ENCODE measurements at regions not wholly inside any gene's neighbourhood (a gene's known extent, or its start where the extent isn't known, plus 50 kb on each side); places are given as distances from the start of the nearest gene placed in this dataset.

DNA sequence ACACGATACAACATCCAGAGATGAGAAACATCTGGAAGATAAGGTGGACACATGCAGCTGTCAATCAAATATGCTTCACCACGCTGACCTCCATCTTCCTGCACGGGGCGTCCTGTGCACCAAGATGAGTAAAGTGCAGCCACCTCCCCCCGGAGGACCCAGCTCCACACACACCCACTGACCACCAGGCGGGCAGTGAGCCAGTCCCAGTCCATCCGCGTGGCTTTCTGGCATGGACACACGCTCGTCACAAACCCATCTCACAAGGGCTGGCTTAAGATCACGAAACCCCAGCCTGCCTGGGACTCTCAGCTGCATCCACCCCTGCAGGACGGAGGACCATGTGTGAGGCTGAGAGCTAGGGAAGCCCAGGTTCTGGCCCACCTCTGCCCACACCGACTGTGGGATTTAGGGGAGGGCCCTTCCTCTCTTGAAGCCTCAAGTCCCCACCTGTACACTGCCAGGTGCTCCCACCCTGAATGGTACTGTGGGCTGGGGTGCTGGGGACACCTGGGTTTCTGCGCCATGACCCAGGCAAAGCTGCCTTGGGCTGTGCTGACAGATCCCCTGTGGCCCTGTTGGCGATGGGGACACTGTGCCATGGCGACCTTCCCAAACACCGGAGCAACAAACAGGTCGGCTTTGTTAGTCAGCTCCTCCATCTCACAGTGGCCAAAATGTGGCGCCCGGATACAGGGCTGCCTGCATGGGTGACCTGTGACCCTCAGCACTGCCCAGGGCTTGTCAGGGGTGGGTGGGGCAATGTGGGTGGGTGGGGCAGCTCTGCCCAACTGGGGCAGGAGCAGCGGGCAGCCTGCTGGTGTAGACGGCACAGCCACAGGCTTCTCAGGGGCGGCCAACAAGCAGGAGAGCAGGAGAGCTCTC lies 629.0 kb downstream of the TBC1D22A start:
- Histone ChIP-seq H3K9me3 (ENCODE audit: low read length) (no peaks in the 10 kb centered on the region), H3K27ac (ENCODE audit: extremely low read length, insufficient read depth, low read length) (no peak overlapping the region), H3K9ac (ENCODE audit: insufficient read depth, low read depth, low read length) (no peak overlapping the region), H3K4me3 (replicated peaks in 1 of 3; ENCODE audit: insufficient read depth in 1 of 3, low read depth in 2 of 3, low read length in 3 of 3) (no peak overlapping the region), H3K27me3 (ENCODE audit: control insufficient read depth in 1 of 2, insufficient read depth in 2 of 2, low read length in 2 of 2) (peaks cover 6 to 57% of the 10 kb centered on the region in 2 experiments; a peak in 4 of 5 replicates), H2AFZ (ENCODE audit: low read length) (no peak overlapping the region), H4K20me1 (ENCODE audit: insufficient read depth, low read length) (no peaks in the 10 kb centered on the region), H3K4me2 (ENCODE audit: low read depth, low read length) (no peak overlapping the region), H3K4me1 (ENCODE audit: insufficient read depth, low read length) (no peaks in the 10 kb centered on the region), H3K36me3 (replicated peaks in 1 of 2; ENCODE audit: control insufficient read depth in 1 of 2, insufficient read depth in 2 of 2, low read length in 2 of 2) (no peaks in the 10 kb centered on the region), H3K79me2 (ENCODE audit: insufficient read depth, low read length) (no peaks in the 10 kb centered on the region)
- CTCF ChIA-PET (ENCODE audit: low intra/inter-chr PET ratio, low total read pairs) = no interaction called here
- TF ChIP-seq NRL (CRISPR knock-in tag; IDR thresholded peaks at IDR 0.05; ENCODE audit: borderline replicate concordance) (no peak), ZNF850 (CRISPR knock-in tag; conservative IDR thresholded peaks at IDR 0.05) (no peak), HCFC1 (IDR thresholded peaks at IDR 0.05; ENCODE audit: low read depth, low read length) (no peak), ZNF343 (CRISPR knock-in tag; IDR thresholded peaks at IDR 0.05) (no peak), ZBTB38 (CRISPR knock-in tag; IDR thresholded peaks at IDR 0.05) (no peak), ZSCAN9 (CRISPR knock-in tag; IDR thresholded peaks at IDR 0.05; ENCODE audit: borderline replicate concordance) (no peak), ZNF549 (CRISPR knock-in tag; IDR thresholded peaks at IDR 0.05) (no peak)
- DNase-seq (ENCODE audit: low spot score) = no peak
- no peak for FAIRE-seq
- in situ Hi-C loops (cut with HindIII; ENCODE audit: extremely low pct_ligation_motif_present, low pct_unique_long_range_greater_than_20kb) = no loop called here
- BruUV-seq (replicated peaks) = no TSS peak
- WGBS (ENCODE audit: low lambda C conversion rate) = 28% methylated on average over 8 of the region's 23 CpGs
- POLR2A ChIA-PET = no interaction called here
- ATAC-seq = no peak
- intact Hi-C loops (cut with micrococcal nuclease; ENCODE audit: unreplicated experiment) = no loop called here

Measured in HepG2 (cell line).